H1 (cell line): ENCODE measurements at regions not wholly inside any gene's neighbourhood (a gene's known extent, or its start where the extent isn't known, plus 50 kb on each side); places are given as distances from the start of the nearest gene placed in this dataset.
A peak's percentile ranks its signal among the peaks of the same experiment; 100 is the strongest.

Experiments used
- CTCF ChIA-PET: fragments of 300-600 bp; sonication (Branson Sonifier 250); formaldehyde crosslinking; loops from one replicate; lab custom pipeline; 2021; ENCODE audit not compliant: partially characterized antibody; lab: Charles Lee
- POLR2A ChIA-PET: fragments of 300-600 bp; sonication (Branson Sonifier 250); formaldehyde crosslinking; loops from one replicate; lab custom pipeline; 2021; ENCODE audit warnings: inconsistent platforms; ENCODE audit not compliant: partially characterized antibody; lab: Charles Lee
- DNase-seq, 2 experiments: peaks; one replicate each; pipeline versions ENCODE4 v3.0.0 to v3.0.0-alpha.2; 2010 to 2022; ENCODE audit warnings: low spot score in 2 of 2, low read depth in 1 of 2, mixed read lengths in 1 of 2
- FAIRE-seq: peaks from 2 replicates; lab custom pipeline; 2011; peaks lifted over from hg19 to GRCh38; lab: Jason Lieb, UNC
- H2AFZ ChIP-seq: 2 replicates; pipeline ENCODE4 v1.8.1; 2012; ENCODE audit warnings: low read length, inconsistent platforms
- H2AK5ac ChIP-seq: 2 replicates; pipeline ENCODE4 v1.6.1; 2013; ENCODE audit warnings: low read depth, low read length
- H2BK120ac ChIP-seq: replicated peaks from 2 replicates; pipeline ENCODE3; 2013; ENCODE audit warnings: low read depth, low read length, inconsistent platforms
- H2BK12ac ChIP-seq: 2 replicates; pipeline ENCODE4 v1.6.1; 2013; ENCODE audit warnings: low read depth, low read length
- H2BK15ac ChIP-seq: 2 replicates; pipeline ENCODE4 v1.6.1; 2013; ENCODE audit warnings: low read length
- H2BK20ac ChIP-seq: 2 replicates; pipeline ENCODE4 v1.6.1; 2013; ENCODE audit warnings: low read length
- H2BK5ac ChIP-seq: 2 replicates; pipeline ENCODE4 v1.6.1; 2013; ENCODE audit warnings: low read depth, low read length
- H3K14ac ChIP-seq: 2 replicates; pipeline ENCODE4 v1.6.1; 2013; ENCODE audit warnings: inconsistent platforms; ENCODE audit not compliant: insufficient read length
- H3K18ac ChIP-seq: 2 replicates; pipeline ENCODE4 v1.6.1; 2013; ENCODE audit warnings: low read length; ENCODE audit errors: extremely low read depth
- H3K23ac ChIP-seq: 2 replicates; pipeline ENCODE4 v1.6.1; 2013; ENCODE audit warnings: inconsistent platforms; ENCODE audit not compliant: insufficient read length
- H3K23me2 ChIP-seq: 2 replicates; pipeline ENCODE4 v1.6.1; 2013; ENCODE audit warnings: low read depth, low read length
- H3K27ac ChIP-seq: 2 replicates; pipeline ENCODE4 v1.6.1; 2011; ENCODE audit warnings: low read depth, low read length, inconsistent platforms
- H3K27me3 ChIP-seq, 4 experiments: replicated peaks in 1 of 4; 1 replicate in 1 of 4; 2 replicates in 3 of 4; pipeline versions ENCODE4 v1.6.1 to v1.8.1; 2011 to 2013; ENCODE audit warnings: low read length in 3 of 4, mild to moderate bottlenecking in 3 of 4, inconsistent platforms in 2 of 4, mixed read lengths in 2 of 4, moderate library complexity in 1 of 4; ENCODE audit not compliant: control insufficient read depth in 3 of 4, insufficient read depth in 3 of 4; ENCODE audit errors: extremely low read depth in 1 of 4
- H3K36me3 ChIP-seq, 4 experiments: 2 replicates each; pipeline versions ENCODE4 v1.6.1 to v1.8.1; 2011 to 2013; ENCODE audit warnings: mild to moderate bottlenecking in 4 of 4, low read length in 3 of 4, moderate library complexity in 2 of 4, control low read depth in 1 of 4, inconsistent platforms in 1 of 4; ENCODE audit not compliant: insufficient read depth in 4 of 4, control insufficient read depth in 2 of 4
- H3K4ac ChIP-seq: replicated peaks from 2 replicates; pipeline ENCODE3; 2013; ENCODE audit warnings: low read length, low read depth, mixed read lengths, inconsistent platforms; ENCODE audit not compliant: insufficient read length
- H3K4me1 ChIP-seq, 4 experiments: replicated peaks in 1 of 4; 1 replicate in 1 of 4; 2 replicates in 3 of 4; pipeline versions ENCODE4 v1.6.1 to v1.8.1; 2011 to 2013; ENCODE audit warnings: low read length in 3 of 4, inconsistent platforms in 2 of 4, mixed read lengths in 1 of 4; ENCODE audit not compliant: insufficient read depth in 4 of 4, control insufficient read depth in 3 of 4
- H3K4me2 ChIP-seq, 2 experiments: 2 replicates each; pipeline versions ENCODE4 v1.6.1 to v1.8.1; 2011 to 2013; ENCODE audit warnings: low read depth in 2 of 2, low read length in 2 of 2, control low read depth in 1 of 2, inconsistent platforms in 1 of 2, mild to moderate bottlenecking in 1 of 2; ENCODE audit not compliant: insufficient read depth in 1 of 2
- H3K4me3 ChIP-seq, 4 experiments: fragments of 200-600, 300-600 bp in 1 of 4; sonication (generic), shearing (Covaris generic), sonication (Bioruptor Twin) in 1 of 4; 2 replicates each; pipeline versions ENCODE4 v1.5.1 to v1.8.1; 2011 to 2016; ENCODE audit warnings: low read length in 4 of 4, low read depth in 3 of 4, control low read depth in 2 of 4, inconsistent platforms in 2 of 4, mild to moderate bottlenecking in 2 of 4, mixed read lengths in 1 of 4, moderate library complexity in 1 of 4; ENCODE audit not compliant: insufficient read depth in 2 of 4; ENCODE audit errors: extremely low read depth in 1 of 4
- H3K56ac ChIP-seq: replicated peaks from 2 replicates; pipeline ENCODE3; 2013; ENCODE audit warnings: low read depth, mild to moderate bottlenecking, mixed read lengths, low read length, inconsistent platforms; ENCODE audit not compliant: insufficient read length
- H3K79me1 ChIP-seq: 2 replicates; pipeline ENCODE4 v1.6.1; 2013; ENCODE audit warnings: low read depth, low read length, control low read depth
- H3K79me2 ChIP-seq, 2 experiments: 2 replicates each; pipeline versions ENCODE4 v1.6.1 to v1.8.1; 2012 to 2013; ENCODE audit warnings: low read length in 2 of 2, mild to moderate bottlenecking in 2 of 2, inconsistent platforms in 1 of 2; ENCODE audit not compliant: insufficient read depth in 2 of 2, control insufficient read depth in 1 of 2
- H3K9ac ChIP-seq, 4 experiments: replicated peaks in 1 of 4; 1 replicate in 1 of 4; 2 replicates in 3 of 4; pipeline versions ENCODE4 v1.6.1 to v1.8.1; 2011 to 2013; ENCODE audit warnings: low read depth in 3 of 4, low read length in 3 of 4, control low read depth in 2 of 4, mild to moderate bottlenecking in 2 of 4, moderate library complexity in 2 of 4, inconsistent platforms in 1 of 4; ENCODE audit errors: extremely low read depth in 1 of 4
- H3K9me3 ChIP-seq, 2 experiments: 2 replicates each; pipeline versions ENCODE4 v1.6.1 to v1.8.1; 2012 to 2013; ENCODE audit warnings: mild to moderate bottlenecking in 2 of 2, moderate library complexity in 2 of 2, control low read depth in 1 of 2, inconsistent platforms in 1 of 2, low read depth in 1 of 2, low read length in 1 of 2, mixed read lengths in 1 of 2; ENCODE audit not compliant: insufficient read depth in 2 of 2
- H4K20me1 ChIP-seq, 2 experiments: replicated peaks in 1 of 2; 2 replicates each; pipeline versions ENCODE3 to v1.8.1; 2011 to 2013; ENCODE audit warnings: inconsistent platforms in 2 of 2, low read length in 2 of 2, mild to moderate bottlenecking in 1 of 2; ENCODE audit not compliant: insufficient read depth in 2 of 2, control insufficient read depth in 1 of 2
- H4K5ac ChIP-seq: 2 replicates; pipeline ENCODE4 v1.6.1; 2013; ENCODE audit warnings: low read length, low read depth, mixed read lengths, inconsistent platforms; ENCODE audit not compliant: insufficient read length
- H4K8ac ChIP-seq: 2 replicates; pipeline ENCODE4 v1.8.0; 2013; ENCODE audit warnings: mild to moderate bottlenecking, moderate library complexity, low read length, inconsistent platforms; ENCODE audit not compliant: insufficient read depth; ENCODE audit errors: extremely low read depth
- H4K91ac ChIP-seq: replicated peaks from 2 replicates; pipeline ENCODE3; 2013; ENCODE audit warnings: low read length, mixed read lengths, inconsistent platforms; ENCODE audit not compliant: insufficient read length
- ASH2L ChIP-seq: fragments of 200-600, 300-600 bp; sonication (generic); IDR thresholded peaks from one replicate; pipeline ENCODE4 v1.7.1; 2017; ENCODE audit warnings: low read length
- BACH1 ChIP-seq: IDR thresholded peaks from 2 replicates; pipeline ENCODE4 v1.6.1; 2012; ENCODE audit warnings: low read length, improper control_type of control experiment
- BRCA1 ChIP-seq: IDR thresholded peaks from 2 replicates; pipeline ENCODE4 v1.6.1; 2012; ENCODE audit warnings: low read depth, low read length, improper control_type of control experiment
- CEBPB ChIP-seq: IDR thresholded peaks from 2 replicates; pipeline ENCODE4 v1.6.1; 2012; ENCODE audit warnings: low read depth, low read length
- CHD2 ChIP-seq: IDR thresholded peaks from 2 replicates; pipeline ENCODE4 v1.6.1; 2012; ENCODE audit warnings: low read length, improper control_type of control experiment
- FOSL1 ChIP-seq: IDR thresholded peaks from 2 replicates; pipeline ENCODE4 v1.6.1; 2011; ENCODE audit warnings: mild to moderate bottlenecking, low read depth, low read length, moderate library complexity; ENCODE audit not compliant: insufficient read depth
- JUN ChIP-seq: IDR thresholded peaks from 2 replicates; pipeline ENCODE4 v1.6.1; 2011; ENCODE audit warnings: low read depth, mild to moderate bottlenecking, improper control_type of control experiment, low read length
- JUND ChIP-seq: IDR thresholded peaks from 2 replicates; pipeline ENCODE4 v1.6.1; 2011; ENCODE audit warnings: mild to moderate bottlenecking, improper control_type of control experiment, low read length
- KDM1A ChIP-seq: fragments of 200-600, 300-600 bp; sonication (generic); IDR thresholded peaks from 2 replicates; pipeline ENCODE4 v1.7.1; 2016; ENCODE audit warnings: mild to moderate bottlenecking, low read length, borderline replicate concordance
- POU5F1 ChIP-seq: IDR thresholded peaks from 2 replicates; pipeline ENCODE4 v1.6.1; 2011; ENCODE audit warnings: low read depth, mild to moderate bottlenecking, low read length, moderate library complexity
- RNF2 ChIP-seq: fragments of 200-900, 300-1000 bp; sonication (generic); IDR thresholded peaks from 2 replicates; pipeline ENCODE4 v1.7.1; 2016; ENCODE audit warnings: borderline replicate concordance, low read depth, mild to moderate bottlenecking, antibody characterized with exemption, low read length; ENCODE audit not compliant: poor library complexity, severe bottlenecking; ENCODE audit errors: missing control alignments
- SIX5 ChIP-seq: IDR thresholded peaks from 2 replicates; pipeline ENCODE4 v1.6.1; 2011; ENCODE audit warnings: mild to moderate bottlenecking, low read depth, low read length
- SP4 ChIP-seq: IDR thresholded peaks from 2 replicates; pipeline ENCODE4 v1.6.1; 2012; ENCODE audit warnings: low read length, inconsistent platforms
- SRF ChIP-seq: IDR thresholded peaks from 2 replicates; pipeline ENCODE4 v1.6.1; 2011; ENCODE audit warnings: mild to moderate bottlenecking, low read depth, low read length, moderate library complexity
- SUZ12 ChIP-seq: fragments of 200-600 bp; sonication (generic); IDR thresholded peaks from 2 replicates; pipeline ENCODE4 v1.6.1; 2012; ENCODE audit warnings: mild to moderate bottlenecking, inconsistent platforms, low read length, moderate library complexity, mixed read lengths
- TCF12 ChIP-seq: IDR thresholded peaks from 2 replicates; pipeline ENCODE4 v1.6.1; 2011; ENCODE audit warnings: low read depth, mild to moderate bottlenecking, low read length
- WGBS, 2 experiments: shearing (Covaris generic) in 1 of 2; methylation state at CpG; one replicate each; pipeline versions ENCODE4 v1.1.6 to v1.1.7; 2013 to 2015; ENCODE audit warnings: low lambda C conversion rate in 2 of 2, mixed read lengths in 2 of 2, inconsistent platforms in 1 of 2, low coverage in 1 of 2, missing lambda C conversion rate in 1 of 2; ENCODE audit not compliant: insufficient replicate concordance in 2 of 2, insufficient coverage in 1 of 2, insufficient read length in 1 of 2; ENCODE audit errors: extremely low coverage in 1 of 2, missing lambda C conversion rate in 1 of 2; 5-methylcytosine and 5-hydroxymethylcytosine counted together

GRCh38 chr20:53829255-53829723, 235.7 kb upstream of the ZNF217 start:
- Histone ChIP-seq H3K4ac (no peak overlapping the region), H4K20me1 (no peaks in the 10 kb centered on the region), H3K18ac (peak overlapping the region; percentile 84; the same call in 1 of the 2 replicates), H3K4me2 (peak overlapping the region; percentile 44 to 47; a peak in 3 of 4 replicates), H3K4me1 (peaks cover 0 to 17% (median 6%) of the 10 kb centered on the region in 4 experiments; a peak in 3 of 7 replicates), H2AK5ac (no peak overlapping the region), H3K23me2 (no peaks in the 10 kb centered on the region), H3K56ac (no peak overlapping the region), H3K14ac (no peak overlapping the region), H2BK120ac (peak overlapping the region; percentile 45), H3K79me1 (no peaks in the 10 kb centered on the region), H3K36me3 (no peaks in the 10 kb centered on the region), H3K27me3 (no peaks in the 10 kb centered on the region), H4K91ac (no peak overlapping the region), H3K9ac (no peak overlapping the region), H2BK15ac (no peak overlapping the region), H3K23ac (no peak overlapping the region), H2BK12ac (peak overlapping the region; percentile 20; the same call in 1 of the 2 replicates), H3K4me3 (peak overlapping the region in 1 of 4 experiments; percentile 20; a peak in 1 of 8 replicates), H2BK5ac (peak overlapping the region; percentile 48; the same call in 1 of the 2 replicates), H3K79me2 (no peaks in the 10 kb centered on the region), H2AFZ (peak overlapping the region; percentile 55; the same call in 1 of the 2 replicates), H3K27ac (no peak overlapping the region), H4K8ac (no peak overlapping the region), H4K5ac (no peak overlapping the region), H3K9me3 (no peaks in the 10 kb centered on the region), H2BK20ac (no peak overlapping the region)
- CTCF ChIA-PET, result interaction anchor here (1.3 kb wide), 1 partner anchor 11 kb away, joined by 4 read pairs; no protein-coding TSS in a partner anchor
- DNase-seq, result no peak
- FAIRE-seq, result no peak
- WGBS, 2 experiments, result 63% methylated on average over 8 of the region's 8 CpGs; no CpG with 5 or more reads in 1 of the 2 experiments
- POLR2A ChIA-PET, result no interaction called here
- TF ChIP-seq SUZ12 (no peak), RNF2 (no peak), SRF (no peak), SP4 (no peak), BACH1 (no peak), ASH2L (no peak), SIX5 (no peak), KDM1A (no peak), JUND (no peak), FOSL1 (no peak), JUN (no peak), CHD2 (no peak), CEBPB (no peak), POU5F1 (no peak), TCF12 (no peak), BRCA1 (no peak)
